ENCODE measurements at regions not wholly inside any gene's neighbourhood (a gene's known extent, or its start where the extent isn't known, plus 50 kb on each side); places are given as distances from the start of the nearest gene placed in this dataset.

DNA sequence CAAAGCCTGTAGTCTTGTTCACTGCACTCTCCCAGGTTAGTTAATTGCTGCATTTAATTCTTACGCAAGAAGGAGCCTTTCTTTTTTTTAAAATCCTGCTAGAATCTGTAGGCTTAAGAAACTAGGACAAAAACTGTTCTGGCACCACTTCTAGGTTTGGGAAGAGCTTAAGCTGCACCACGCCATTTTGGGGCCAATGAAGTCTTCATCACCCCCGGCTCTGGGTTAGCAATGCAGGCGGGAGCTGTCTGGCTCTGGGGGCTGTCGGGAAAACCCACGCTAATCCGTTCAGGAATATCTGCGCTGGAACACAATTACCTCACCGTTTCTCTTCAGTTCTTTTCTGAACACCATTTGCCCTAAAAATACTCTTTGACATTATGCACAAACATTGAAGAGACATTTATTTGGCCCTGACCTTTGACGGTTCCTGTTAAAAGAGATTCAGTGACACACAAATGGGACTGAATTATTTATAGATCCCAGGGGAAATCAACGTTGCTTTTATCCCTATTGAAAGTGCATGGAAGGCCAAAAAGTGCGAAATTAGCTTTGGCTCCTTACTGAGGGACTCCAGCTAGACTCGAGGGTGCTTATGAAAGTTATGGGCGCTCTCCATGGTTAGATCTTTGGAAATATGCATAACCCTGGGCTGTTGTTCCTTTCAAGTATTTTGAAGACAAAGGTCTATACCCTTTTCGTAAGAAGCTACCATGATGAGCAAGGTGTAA lies 249.2 kb downstream of the HAPSTR1 start:
- no peak for TF ChIP-seq CTCF (IDR thresholded peaks at IDR 0.05)
- TF ChIP-seq POLR2A (IDR thresholded peaks at IDR 0.05) = no peak
